ENCODE measurements at regions not wholly inside any gene's neighbourhood (a gene's known extent, or its start where the extent isn't known, plus 50 kb on each side); places are given as distances from the start of the nearest gene placed in this dataset.

DNA sequence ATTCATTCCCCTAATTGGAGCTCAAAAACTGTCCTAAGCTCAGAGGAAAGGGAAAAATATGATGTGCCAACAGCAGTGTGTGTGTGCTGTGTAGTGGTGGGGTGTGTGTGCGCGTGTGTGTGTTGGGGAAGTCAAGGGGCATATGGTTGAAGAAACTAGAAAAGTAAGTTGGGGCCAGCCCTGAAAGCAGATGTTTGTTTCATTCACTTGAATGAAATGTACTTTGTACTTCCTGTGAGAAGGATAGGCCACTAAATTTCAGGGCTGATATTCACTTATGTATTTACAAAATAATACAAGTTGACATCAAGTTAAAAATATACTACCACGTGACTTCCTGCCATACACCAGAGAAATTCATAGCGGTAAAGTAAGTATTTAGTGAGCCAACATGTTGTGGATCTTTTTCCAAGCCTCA lies 151.3 kb upstream of the JADE1 start:
- no peaks in the 10 kb centered on the region for H3K4me1 ChIP-seq (replicated peaks; ENCODE audit: insufficient read depth)
- intact Hi-C loops (cut with micrococcal nuclease; ENCODE audit: unreplicated experiment): no loop called here
- H3K9me2 ChIP-seq (ENCODE audit: insufficient read depth): no peaks in the 10 kb centered on the region
- no peak overlapping the region for H3K4me3 ChIP-seq
- H2AFZ ChIP-seq: no peak overlapping the region
- no peaks in the 10 kb centered on the region for H3K27me3 ChIP-seq (ENCODE audit: insufficient read depth, low read depth)
- no TSS peak for BruUV-seq (replicated peaks)
- DNase-seq: no peak
- no peak overlapping the region for H3K4me2 ChIP-seq
- H3F3A ChIP-seq (ENCODE audit: insufficient read depth, low read depth): no peaks in the 10 kb centered on the region
- no peaks in the 10 kb centered on the region for H3K79me2 ChIP-seq (ENCODE audit: low read depth)
- H3K36me3 ChIP-seq (ENCODE audit: low read depth): no peaks in the 10 kb centered on the region
- H3K27ac ChIP-seq: no peak overlapping the region
- ChIA-PET CTCF (no interaction called here), POLR2A (ENCODE audit: unreplicated experiment) (no interaction called here)
- no peak for TF ChIP-seq EZH2 (IDR thresholded peaks at IDR 0.05; ENCODE audit: low read depth)
- TF ChIP-seq, protein P1, sequence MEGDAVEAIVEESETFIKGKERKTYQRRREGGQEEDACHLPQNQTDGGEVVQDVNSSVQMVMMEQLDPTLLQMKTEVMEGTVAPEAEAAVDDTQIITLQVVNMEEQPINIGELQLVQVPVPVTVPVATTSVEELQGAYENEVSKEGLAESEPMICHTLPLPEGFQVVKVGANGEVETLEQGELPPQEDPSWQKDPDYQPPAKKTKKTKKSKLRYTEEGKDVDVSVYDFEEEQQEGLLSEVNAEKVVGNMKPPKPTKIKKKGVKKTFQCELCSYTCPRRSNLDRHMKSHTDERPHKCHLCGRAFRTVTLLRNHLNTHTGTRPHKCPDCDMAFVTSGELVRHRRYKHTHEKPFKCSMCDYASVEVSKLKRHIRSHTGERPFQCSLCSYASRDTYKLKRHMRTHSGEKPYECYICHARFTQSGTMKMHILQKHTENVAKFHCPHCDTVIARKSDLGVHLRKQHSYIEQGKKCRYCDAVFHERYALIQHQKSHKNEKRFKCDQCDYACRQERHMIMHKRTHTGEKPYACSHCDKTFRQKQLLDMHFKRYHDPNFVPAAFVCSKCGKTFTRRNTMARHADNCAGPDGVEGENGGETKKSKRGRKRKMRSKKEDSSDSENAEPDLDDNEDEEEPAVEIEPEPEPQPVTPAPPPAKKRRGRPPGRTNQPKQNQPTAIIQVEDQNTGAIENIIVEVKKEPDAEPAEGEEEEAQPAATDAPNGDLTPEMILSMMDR (conservative IDR thresholded peaks at IDR 0.05): no peak
- H3K9me3 ChIP-seq (ENCODE audit: insufficient read depth, low read depth): no peaks in the 10 kb centered on the region
- no peaks in the 10 kb centered on the region for H4K20me1 ChIP-seq (ENCODE audit: insufficient read depth)

GRCh38 chr4:128657638-128658037 lies 151.9 kb upstream of the JADE1 start:
- Histone ChIP-seq H3K4me1 (replicated peaks; ENCODE audit: insufficient read depth) (no peaks in the 10 kb centered on the region), H3K9me3 (ENCODE audit: insufficient read depth, low read depth) (no peaks in the 10 kb centered on the region), H3K36me3 (ENCODE audit: low read depth) (no peaks in the 10 kb centered on the region), H3F3A (ENCODE audit: insufficient read depth, low read depth) (no peaks in the 10 kb centered on the region), H3K4me3 (no peak overlapping the region), H3K4me2 (no peak overlapping the region), H3K9me2 (ENCODE audit: insufficient read depth) (no peaks in the 10 kb centered on the region), H3K27me3 (ENCODE audit: insufficient read depth, low read depth) (no peaks in the 10 kb centered on the region), H4K20me1 (ENCODE audit: insufficient read depth) (no peaks in the 10 kb centered on the region), H2AFZ (no peak overlapping the region; the same call in 1 of the 2 replicates), H3K27ac (no peak overlapping the region), H3K79me2 (ENCODE audit: low read depth) (no peaks in the 10 kb centered on the region)
- intact Hi-C loops (cut with micrococcal nuclease; ENCODE audit: unreplicated experiment): no loop called here
- BruUV-seq (replicated peaks): no TSS peak
- ChIA-PET POLR2A (ENCODE audit: unreplicated experiment) (no interaction called here), CTCF (interaction anchor here (0.6 kb wide), 1 partner anchor 25 kb away, joined by 3 read pairs; no protein-coding TSS in a partner anchor)
- TF ChIP-seq, protein P1 (conservative IDR thresholded peaks at IDR 0.05): no peak
- TF ChIP-seq EZH2 (IDR thresholded peaks at IDR 0.05; ENCODE audit: low read depth): no peak
- no peak for DNase-seq

DNA sequence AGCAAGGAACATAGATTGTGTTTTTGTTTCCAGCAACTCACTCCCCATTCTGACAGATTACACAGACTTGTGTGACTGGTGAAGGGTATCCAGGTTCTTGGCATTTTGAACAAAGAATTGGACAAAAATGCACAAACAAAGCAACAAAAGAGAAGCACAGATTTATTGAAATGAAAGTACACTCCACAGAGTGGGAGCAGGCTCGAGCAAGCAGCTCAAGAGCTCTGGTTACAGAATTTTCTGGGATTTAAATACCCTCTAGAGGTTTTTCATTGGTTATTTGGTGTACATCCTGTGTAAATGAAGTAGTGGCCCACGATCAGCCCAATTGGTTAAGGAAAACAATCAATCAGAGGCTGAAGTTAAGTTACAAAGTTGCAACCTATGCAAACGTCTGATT lies 155.0 kb upstream of the JADE1 start:
- intact Hi-C loops (cut with micrococcal nuclease; ENCODE audit: unreplicated experiment): no loop called here
- Histone ChIP-seq H4K20me1 (ENCODE audit: insufficient read depth) (no peaks in the 10 kb centered on the region), H3K4me1 (replicated peaks; ENCODE audit: insufficient read depth) (no peaks in the 10 kb centered on the region), H3K9me3 (ENCODE audit: insufficient read depth, low read depth) (no peaks in the 10 kb centered on the region), H2AFZ (no peak overlapping the region), H3K4me2 (no peak overlapping the region), H3K4me3 (no peak overlapping the region), H3K79me2 (ENCODE audit: low read depth) (no peaks in the 10 kb centered on the region), H3K36me3 (ENCODE audit: low read depth) (no peaks in the 10 kb centered on the region), H3K9me2 (ENCODE audit: insufficient read depth) (no peaks in the 10 kb centered on the region), H3K27ac (no peak overlapping the region), H3F3A (ENCODE audit: insufficient read depth, low read depth) (no peaks in the 10 kb centered on the region), H3K27me3 (ENCODE audit: insufficient read depth, low read depth) (no peaks in the 10 kb centered on the region)
- ChIA-PET CTCF (no interaction called here), POLR2A (ENCODE audit: unreplicated experiment) (no interaction called here)
- no peak for DNase-seq
- TF ChIP-seq, protein P1 (conservative IDR thresholded peaks at IDR 0.05): no peak
- no peak for TF ChIP-seq EZH2 (IDR thresholded peaks at IDR 0.05; ENCODE audit: low read depth)
- BruUV-seq (replicated peaks): no TSS peak
